Astrocyte (in vitro differentiated cells and primary cell): ENCODE measurements at regions not wholly inside any gene's neighbourhood (a gene's known extent, or its start where the extent isn't known, plus 50 kb on each side); places are given as distances from the start of the nearest gene placed in this dataset.

Experiments used
- EZH2 ChIP-seq: IDR thresholded peaks from 2 replicates; pipeline ENCODE4 v1.6.1; 2012; ENCODE audit warnings: mild to moderate bottlenecking, low read length, inconsistent platforms; ENCODE audit not compliant: insufficient read depth
- TF ChIP-seq, protein P1 (sequence below): IDR thresholded peaks from 2 replicates; pipeline ENCODE4 v1.5.1; 2011; ENCODE audit warnings: low read depth, mild to moderate bottlenecking, inconsistent platforms, low read length, moderate library complexity; ENCODE audit not compliant: insufficient read depth

DNA sequence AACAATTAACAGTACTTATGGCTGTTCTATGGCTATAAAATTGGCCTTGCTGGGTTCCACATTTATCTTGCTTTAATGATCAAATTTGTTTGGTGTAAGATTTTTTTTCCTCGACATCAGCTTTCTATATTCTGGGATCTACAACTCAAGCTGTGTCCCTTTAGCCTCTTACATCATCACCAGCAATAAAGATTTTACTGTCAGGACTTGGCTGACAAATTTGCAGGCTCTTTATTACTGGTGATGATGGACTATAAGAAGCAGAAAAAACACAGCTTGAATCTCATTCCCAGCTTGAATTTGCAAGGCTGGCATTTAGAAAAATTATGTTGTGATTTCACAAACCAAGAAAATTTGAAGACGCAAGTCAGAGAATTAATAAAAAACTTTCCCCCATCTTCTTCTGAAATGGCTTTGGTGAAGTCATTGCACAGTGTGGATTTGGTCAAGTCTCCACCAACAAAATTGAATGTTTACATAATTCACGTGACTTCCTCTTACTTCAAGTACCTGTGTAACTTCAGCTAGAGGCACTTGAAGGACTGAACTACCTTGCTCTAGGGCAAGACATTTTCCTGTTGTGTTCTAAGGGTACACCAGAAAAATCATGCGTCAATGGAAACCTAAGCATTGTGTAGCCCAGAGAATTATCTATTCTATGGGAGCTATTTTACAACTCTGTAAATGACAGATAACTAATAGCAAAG, 175.0 kb downstream of the CBLN4 start:
- TF ChIP-seq EZH2: no peak
- TF ChIP-seq, protein P1, sequence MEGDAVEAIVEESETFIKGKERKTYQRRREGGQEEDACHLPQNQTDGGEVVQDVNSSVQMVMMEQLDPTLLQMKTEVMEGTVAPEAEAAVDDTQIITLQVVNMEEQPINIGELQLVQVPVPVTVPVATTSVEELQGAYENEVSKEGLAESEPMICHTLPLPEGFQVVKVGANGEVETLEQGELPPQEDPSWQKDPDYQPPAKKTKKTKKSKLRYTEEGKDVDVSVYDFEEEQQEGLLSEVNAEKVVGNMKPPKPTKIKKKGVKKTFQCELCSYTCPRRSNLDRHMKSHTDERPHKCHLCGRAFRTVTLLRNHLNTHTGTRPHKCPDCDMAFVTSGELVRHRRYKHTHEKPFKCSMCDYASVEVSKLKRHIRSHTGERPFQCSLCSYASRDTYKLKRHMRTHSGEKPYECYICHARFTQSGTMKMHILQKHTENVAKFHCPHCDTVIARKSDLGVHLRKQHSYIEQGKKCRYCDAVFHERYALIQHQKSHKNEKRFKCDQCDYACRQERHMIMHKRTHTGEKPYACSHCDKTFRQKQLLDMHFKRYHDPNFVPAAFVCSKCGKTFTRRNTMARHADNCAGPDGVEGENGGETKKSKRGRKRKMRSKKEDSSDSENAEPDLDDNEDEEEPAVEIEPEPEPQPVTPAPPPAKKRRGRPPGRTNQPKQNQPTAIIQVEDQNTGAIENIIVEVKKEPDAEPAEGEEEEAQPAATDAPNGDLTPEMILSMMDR: no peak
